ENCODE measurements at regions not wholly inside any gene's neighbourhood (a gene's known extent, or its start where the extent isn't known, plus 50 kb on each side); places are given as distances from the start of the nearest gene placed in this dataset.
"Not testable (repeated sequence)": the region's sequence is repeated elsewhere in the genome, so short reads cannot be mapped to it uniquely, and the experiment has no call there.

DNA sequence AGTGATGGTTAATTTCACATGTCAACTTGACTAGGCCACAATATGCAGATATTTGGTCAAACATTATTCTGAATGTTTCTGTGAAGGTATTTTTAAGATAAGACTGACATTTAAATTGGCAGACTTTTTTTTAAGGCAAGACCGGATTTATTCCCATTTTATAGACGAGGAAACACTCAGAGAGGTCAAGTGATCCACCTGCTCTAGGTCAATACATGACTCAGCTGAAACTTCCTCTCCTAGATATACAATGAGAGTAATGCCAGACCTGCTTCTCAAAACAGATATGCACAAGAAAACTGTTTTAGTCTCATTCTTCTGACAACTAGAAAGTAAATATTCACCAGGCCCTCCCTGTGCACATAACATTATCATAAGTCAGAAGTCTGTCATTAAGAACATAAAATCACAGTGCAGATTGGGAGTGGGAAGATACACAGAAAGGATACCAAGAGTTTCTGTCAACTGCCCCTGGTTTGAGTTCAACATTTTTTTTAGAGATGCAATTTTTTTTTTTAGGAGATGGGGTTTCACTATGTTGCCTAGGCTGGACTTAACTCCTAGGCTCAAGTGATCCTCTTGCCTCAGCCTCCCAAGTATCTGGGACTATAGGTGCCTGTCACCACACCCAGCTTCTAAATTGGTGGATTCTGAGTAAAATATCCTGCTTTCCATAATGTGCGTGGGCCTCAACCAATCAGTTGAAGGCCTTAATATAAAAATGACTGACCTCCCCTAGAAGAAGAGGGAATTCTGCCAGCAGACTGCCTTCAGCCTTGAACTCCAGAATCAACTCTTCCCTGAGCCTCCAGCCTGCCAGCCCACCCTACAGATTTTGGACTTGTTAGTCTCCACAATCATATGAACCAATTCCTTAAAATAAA, 121.4 kb downstream of the ZFAND4 start:
- H3K27ac ChIP-seq, result no peak overlapping the region
- no peaks in the 10 kb centered on the region for H3K9me3 ChIP-seq
- H3K36me3 ChIP-seq, result no peaks in the 10 kb centered on the region
- ATAC-seq (peak; percentile 49), DNase-seq (no peak)
- H3K4me1 ChIP-seq, result peaks cover 0 to 5% of the 10 kb centered on the region in 2 donors
- intact Hi-C loops (cut with DNase I), result no loop called here
- H3K4me3 ChIP-seq, result no peak overlapping the region
- TF ChIP-seq, protein P1, sequence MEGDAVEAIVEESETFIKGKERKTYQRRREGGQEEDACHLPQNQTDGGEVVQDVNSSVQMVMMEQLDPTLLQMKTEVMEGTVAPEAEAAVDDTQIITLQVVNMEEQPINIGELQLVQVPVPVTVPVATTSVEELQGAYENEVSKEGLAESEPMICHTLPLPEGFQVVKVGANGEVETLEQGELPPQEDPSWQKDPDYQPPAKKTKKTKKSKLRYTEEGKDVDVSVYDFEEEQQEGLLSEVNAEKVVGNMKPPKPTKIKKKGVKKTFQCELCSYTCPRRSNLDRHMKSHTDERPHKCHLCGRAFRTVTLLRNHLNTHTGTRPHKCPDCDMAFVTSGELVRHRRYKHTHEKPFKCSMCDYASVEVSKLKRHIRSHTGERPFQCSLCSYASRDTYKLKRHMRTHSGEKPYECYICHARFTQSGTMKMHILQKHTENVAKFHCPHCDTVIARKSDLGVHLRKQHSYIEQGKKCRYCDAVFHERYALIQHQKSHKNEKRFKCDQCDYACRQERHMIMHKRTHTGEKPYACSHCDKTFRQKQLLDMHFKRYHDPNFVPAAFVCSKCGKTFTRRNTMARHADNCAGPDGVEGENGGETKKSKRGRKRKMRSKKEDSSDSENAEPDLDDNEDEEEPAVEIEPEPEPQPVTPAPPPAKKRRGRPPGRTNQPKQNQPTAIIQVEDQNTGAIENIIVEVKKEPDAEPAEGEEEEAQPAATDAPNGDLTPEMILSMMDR (IDR thresholded peaks at IDR 0.05), result no peak
- no peaks in the 10 kb centered on the region for H3K27me3 ChIP-seq

DNA sequence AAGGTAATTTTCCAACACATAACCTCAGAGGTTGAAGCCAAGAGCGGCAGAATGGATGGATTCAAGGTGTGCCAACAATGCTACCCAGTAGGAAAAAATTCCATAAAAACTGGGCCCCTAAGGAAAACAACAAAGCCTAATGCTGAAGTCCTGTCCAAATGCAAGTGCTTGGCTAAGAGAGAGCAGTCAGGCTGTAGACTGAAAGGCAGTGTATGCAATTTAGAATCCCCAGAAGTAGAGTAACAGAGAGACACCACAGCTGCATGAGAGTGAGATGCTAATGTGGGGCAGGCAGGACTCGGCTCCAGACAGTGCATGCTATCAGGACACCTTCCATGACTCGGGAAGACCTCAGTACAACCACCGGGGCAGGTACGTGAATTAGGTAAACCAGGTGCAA, 124.5 kb downstream of the ZFAND4 start:
- H3K4me1 ChIP-seq, result no peaks in the 10 kb centered on the region
- DNase-seq, result no peak
- TF ChIP-seq, protein P1 (IDR thresholded peaks at IDR 0.05), result no peak
- H3K27me3 ChIP-seq, result no peaks in the 10 kb centered on the region
- H3K36me3 ChIP-seq, result no peaks in the 10 kb centered on the region
- intact Hi-C loops (cut with DNase I), result no loop called here
- H3K4me3 ChIP-seq, result no peak overlapping the region
- H3K9me3 ChIP-seq, result no peaks in the 10 kb centered on the region
- H3K27ac ChIP-seq, result no peak overlapping the region
- ATAC-seq, result no peak

DNA sequence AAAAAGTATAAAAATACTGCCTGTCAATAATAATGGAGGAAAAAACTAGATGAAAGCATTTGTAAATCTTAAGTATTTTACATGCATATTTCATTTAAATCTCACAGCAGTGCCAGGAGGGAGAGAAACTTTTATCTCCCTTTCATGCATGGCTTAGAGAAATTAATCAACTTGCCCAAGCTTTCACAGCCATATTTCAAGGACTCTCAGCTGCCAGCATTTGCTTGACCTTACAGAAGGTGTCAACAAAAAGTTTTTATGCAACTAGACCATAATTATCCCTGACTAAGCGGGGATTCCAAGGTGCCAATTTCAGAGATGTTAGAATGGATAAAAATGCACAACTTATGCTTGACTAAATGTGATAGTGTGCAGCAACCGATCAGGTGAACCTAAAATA, 125.4 kb downstream of the ZFAND4 start:
- H3K4me3 ChIP-seq, result no peak overlapping the region
- no peaks in the 10 kb centered on the region for H3K9me3 ChIP-seq
- H3K36me3 ChIP-seq, result no peaks in the 10 kb centered on the region
- DNase-seq, result no peak
- TF ChIP-seq, protein P1 (IDR thresholded peaks at IDR 0.05), result no peak
- no peaks in the 10 kb centered on the region for H3K27me3 ChIP-seq
- H3K27ac ChIP-seq, result no peak overlapping the region
- no peak for ATAC-seq
- intact Hi-C loops (cut with DNase I), result no loop called here
- no peaks in the 10 kb centered on the region for H3K4me1 ChIP-seq

DNA sequence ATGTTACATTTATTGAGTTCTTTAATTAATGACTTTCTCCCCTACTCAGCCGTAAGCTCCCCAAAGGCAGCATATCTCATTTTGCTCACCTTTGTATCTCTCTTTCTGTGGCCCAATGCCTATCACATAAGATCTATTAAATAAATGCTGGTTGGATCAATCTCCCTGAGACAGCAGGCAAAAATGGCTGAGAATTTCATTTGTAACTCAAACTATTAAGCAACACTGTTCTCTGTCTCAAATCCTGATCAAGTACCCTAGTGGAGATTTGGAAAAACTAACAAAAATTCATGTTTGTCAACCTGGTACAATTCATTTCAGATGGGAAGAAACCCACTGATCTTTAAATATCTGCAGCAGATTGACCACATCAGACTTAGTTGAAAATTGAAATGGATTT, 127.4 kb downstream of the ZFAND4 start:
- H3K36me3 ChIP-seq, result no peaks in the 10 kb centered on the region
- no peak for DNase-seq
- ATAC-seq, result no peak
- TF ChIP-seq, protein P1 (IDR thresholded peaks at IDR 0.05), result no peak
- intact Hi-C loops (cut with DNase I), result no loop called here
- H3K9me3 ChIP-seq, result no peaks in the 10 kb centered on the region
- H3K27ac ChIP-seq, result no peak overlapping the region
- no peaks in the 10 kb centered on the region for H3K4me1 ChIP-seq
- no peaks in the 10 kb centered on the region for H3K27me3 ChIP-seq
- H3K4me3 ChIP-seq, result no peak overlapping the region

DNA sequence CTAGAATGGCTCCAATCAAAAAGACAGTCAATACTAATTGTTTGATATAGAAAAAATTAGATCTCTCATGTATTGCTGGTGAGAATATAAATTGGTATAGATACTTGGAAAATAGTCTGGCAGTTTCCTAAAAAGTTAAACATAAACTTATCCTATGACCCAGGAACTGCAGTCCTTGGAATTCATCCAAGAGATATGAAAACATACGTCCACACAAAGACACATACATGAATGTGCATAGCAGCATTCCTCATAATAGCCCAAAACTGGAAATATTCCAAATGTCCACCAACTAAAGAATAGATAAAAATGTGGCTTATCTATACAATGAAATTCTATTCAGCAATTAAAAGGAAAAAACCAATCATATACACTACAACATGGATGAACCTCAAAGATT, 128.4 kb downstream of the ZFAND4 start:
- Histone ChIP-seq H3K27me3 (no peaks in the 10 kb centered on the region), H3K4me3 (no peak overlapping the region), H3K27ac (no peak overlapping the region), H3K9me3 (no peaks in the 10 kb centered on the region), H3K36me3 (no peaks in the 10 kb centered on the region), H3K4me1 (no peaks in the 10 kb centered on the region)
- TF ChIP-seq, protein P1 (IDR thresholded peaks at IDR 0.05), result no peak
- intact Hi-C loops (cut with DNase I), result no loop called here
- ATAC-seq (no peak), DNase-seq (no peak)

DNA sequence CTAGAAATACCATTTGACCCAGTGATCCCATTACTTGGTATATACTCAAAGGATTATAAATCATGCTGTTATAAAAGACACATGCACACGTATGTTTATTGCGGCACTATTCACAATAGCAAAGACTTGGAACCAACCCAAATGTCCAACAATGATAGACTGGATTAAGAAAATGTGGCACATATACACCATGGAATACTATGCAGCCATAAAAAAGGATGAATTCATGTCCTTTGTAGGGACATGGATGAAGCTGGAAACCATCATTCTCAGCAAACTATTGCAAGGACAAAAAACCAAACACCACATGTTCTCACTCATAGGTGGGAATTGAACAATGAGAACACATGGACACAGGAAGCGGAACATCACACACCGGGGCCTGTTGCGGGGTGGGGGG, 131.5 kb downstream of the ZFAND4 start:
- H3K27ac ChIP-seq; H3K27me3 ChIP-seq; H3K9me3 ChIP-seq; DNase-seq; H3K4me1 ChIP-seq; intact Hi-C loops (cut with DNase I); ATAC-seq; H3K36me3 ChIP-seq; H3K4me3 ChIP-seq: not testable (repeated sequence)

DNA sequence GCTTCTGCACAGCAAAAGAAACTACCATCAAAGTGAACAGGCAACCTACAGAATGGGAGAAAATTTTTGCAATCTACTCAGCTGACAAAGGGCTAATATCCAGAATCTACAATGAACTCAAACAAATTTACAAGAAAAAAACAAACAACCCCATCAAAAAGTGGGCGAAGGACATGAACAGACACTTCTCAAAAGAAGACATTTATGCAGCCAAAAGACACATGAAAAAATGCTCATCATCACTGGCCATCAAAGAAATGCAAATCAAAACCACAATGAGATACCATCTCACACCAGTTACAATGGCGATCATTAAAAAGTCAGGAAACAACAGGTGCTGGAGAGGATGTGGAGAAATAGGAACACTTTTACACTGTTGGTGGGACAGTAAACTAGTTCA, 132.0 kb downstream of the ZFAND4 start:
- H3K27ac ChIP-seq; H3K4me3 ChIP-seq; H3K9me3 ChIP-seq; H3K4me1 ChIP-seq; intact Hi-C loops (cut with DNase I); H3K36me3 ChIP-seq; DNase-seq; ATAC-seq; H3K27me3 ChIP-seq: not testable (repeated sequence)

DNA sequence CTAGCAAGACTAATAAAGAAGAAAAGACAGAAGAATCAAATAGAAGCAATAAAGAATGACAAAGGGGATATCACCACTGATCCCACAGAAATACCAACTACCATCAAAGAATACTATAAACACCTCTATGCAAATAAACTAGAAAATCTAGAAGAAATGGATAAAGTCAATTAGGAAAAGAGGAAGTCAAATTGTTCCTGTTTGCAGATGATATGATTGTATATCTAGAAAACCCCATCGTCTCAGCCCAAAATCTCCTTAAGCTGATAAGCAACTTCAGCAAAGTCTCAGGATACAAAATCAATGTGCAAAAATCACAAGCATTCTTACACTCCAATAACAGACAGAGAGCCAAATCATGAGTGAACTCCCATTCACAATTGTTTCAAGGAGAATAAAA, 133.0 kb downstream of the ZFAND4 start:
- DNase-seq; intact Hi-C loops (cut with DNase I); H3K4me1 ChIP-seq; ATAC-seq; H3K27me3 ChIP-seq; H3K4me3 ChIP-seq; H3K27ac ChIP-seq; H3K9me3 ChIP-seq; H3K36me3 ChIP-seq: not testable (repeated sequence)

Measured in left lung (tissue), 4 donors.